K562 (cell line): ENCODE measurements at regions not wholly inside any gene's neighbourhood (a gene's known extent, or its start where the extent isn't known, plus 50 kb on each side); places are given as distances from the start of the nearest gene placed in this dataset.

Source experiments
- ATAC-seq: fragments of 200-7000 bp; cut with Tn5 transposase; 3 replicates; pipeline ENCODE4 v1.9.1; 2020; ENCODE audit warnings: moderate library complexity
- BruUV-seq: library from RNA; stranded (reverse); fragments of 400-500 nt; replicated peaks from 2 replicates; lab custom pipeline; 2021; lab: Mats Ljungman, UMichigan
- CTCF ChIA-PET: fragments of 300-600 bp; formaldehyde crosslinking; extraction: SDS; loops from one replicate; lab custom pipeline; 2021; ENCODE audit warnings: low intra/inter-chr PET ratio; lab: Yijun Ruan, JAX
- POLR2A ChIA-PET: fragments of 300-600, 350-650 bp; sonication (Branson Sonifier 250); formaldehyde crosslinking; extraction: SDS; loops from one replicate; lab custom pipeline; 2021; ENCODE audit warnings: antibody characterized with exemption, inconsistent platforms; lab: Yijun Ruan, JAX
- DNase-seq, 4 experiments: peaks; one replicate each; pipeline versions ENCODE4 v3.0.0 to v3.0.0-alpha.2; 2011 to 2018; ENCODE audit warnings: low spot score in 3 of 4, mixed read lengths in 3 of 4; ENCODE audit errors: extremely low read depth in 1 of 4
- FAIRE-seq: peaks from 2 replicates; lab custom pipeline; 2011; peaks lifted over from hg19 to GRCh38; lab: Jason Lieb, UNC
- H2AFZ ChIP-seq: 2 replicates; pipeline ENCODE4 v1.6.0; 2011; ENCODE audit warnings: low read depth, low read length, control low read depth, inconsistent platforms
- H3K27ac ChIP-seq: fragments of 200-600 bp; 3 replicates; pipeline ENCODE4 v1.8.0; 2011; ENCODE audit warnings: low read depth, mild to moderate bottlenecking, control low read depth, inconsistent platforms, low read length, moderate library complexity, mixed read lengths; ENCODE audit errors: extremely low read depth
- H3K27me3 ChIP-seq, 2 experiments: fragments of 300-600 bp in 1 of 2; 2 replicates in 1 of 2; 3 replicates in 1 of 2; pipeline versions ENCODE4 v1.6.0 to v1.8.0; 2011; ENCODE audit warnings: inconsistent platforms in 2 of 2, low read length in 2 of 2, mild to moderate bottlenecking in 1 of 2, mixed read lengths in 1 of 2, moderate library complexity in 1 of 2; ENCODE audit not compliant: control insufficient read depth in 2 of 2, insufficient read depth in 2 of 2
- H3K36me3 ChIP-seq: fragments of 300-600 bp; 3 replicates; pipeline ENCODE4 v1.8.0; 2011; ENCODE audit warnings: mild to moderate bottlenecking, low read length, inconsistent platforms; ENCODE audit not compliant: control insufficient read depth, insufficient read depth
- H3K4me1 ChIP-seq, 2 experiments: fragments of 200-600 bp in 1 of 2; replicated peaks in 1 of 2; 2 replicates in 1 of 2; 3 replicates in 1 of 2; pipeline versions ENCODE4 v1.5.1 to v1.8.0; 2011; ENCODE audit warnings: inconsistent platforms in 2 of 2, low read length in 2 of 2, mild to moderate bottlenecking in 1 of 2, mixed read lengths in 1 of 2, moderate library complexity in 1 of 2; ENCODE audit not compliant: control insufficient read depth in 2 of 2, insufficient read depth in 2 of 2
- H3K4me2 ChIP-seq: 2 replicates; pipeline ENCODE4 v1.6.1; 2011; ENCODE audit warnings: low read length, control low read depth, inconsistent platforms, mixed read lengths; ENCODE audit not compliant: insufficient read depth
- H3K4me3 ChIP-seq: fragments of 200-600 bp; sonication (generic), shearing (Covaris generic); 2 replicates; pipeline ENCODE4 v1.5.1; 2016; ENCODE audit warnings: control low read depth, inconsistent platforms
- H3K79me2 ChIP-seq: fragments of 200-600 bp; 3 replicates; pipeline ENCODE4 v1.8.0; 2011; ENCODE audit warnings: low read length, inconsistent platforms; ENCODE audit not compliant: control insufficient read depth, insufficient read depth
- H3K9ac ChIP-seq, 2 experiments: 2 replicates each; pipeline versions ENCODE4 v1.6.0 to v1.6.1; 2011; ENCODE audit warnings: low read depth in 2 of 2, low read length in 2 of 2, control low read depth in 1 of 2, inconsistent platforms in 1 of 2, mild to moderate bottlenecking in 1 of 2, mixed read lengths in 1 of 2; ENCODE audit not compliant: insufficient read depth in 1 of 2
- H3K9me1 ChIP-seq: one replicate; pipeline ENCODE4 v1.6.0; 2011; ENCODE audit warnings: inconsistent platforms, mild to moderate bottlenecking, low read length, moderate library complexity; ENCODE audit not compliant: control insufficient read depth, insufficient read depth
- H3K9me3 ChIP-seq: replicated peaks from 2 replicates; pipeline ENCODE4 v1.5.1; 2011; ENCODE audit warnings: low read depth, low read length, inconsistent platforms; ENCODE audit not compliant: control insufficient read depth, insufficient read depth
- H4K20me1 ChIP-seq: replicated peaks from 2 replicates; pipeline ENCODE4 v1.6.1; 2011; ENCODE audit warnings: low read length, inconsistent platforms, mixed read lengths; ENCODE audit not compliant: control insufficient read depth, insufficient read depth
- BCLAF1 ChIP-seq, 2 experiments: fragments of 450-650 bp in 1 of 2; IDR thresholded peaks; 2 replicates each; pipeline ENCODE4 v1.6.1; 2011 to 2017; ENCODE audit warnings: low read depth in 2 of 2, antibody characterized with exemption in 1 of 2, borderline replicate concordance in 1 of 2, low read length in 1 of 2, mild to moderate bottlenecking in 1 of 2, mixed read lengths in 1 of 2; ENCODE audit not compliant: control insufficient read depth in 1 of 2
- ETV5 ChIP-seq: sonication (generic); formaldehyde crosslinking; IDR thresholded peaks from 2 replicates; pipeline ENCODE4 v1.4.0; 2020; ENCODE audit warnings: low read depth, mild to moderate bottlenecking, missing genetic modification reagents
- HBP1 ChIP-seq: fragments of 450-650 bp; formaldehyde crosslinking; IDR thresholded peaks from 2 replicates; pipeline ENCODE4 v1.4.0; 2022; ENCODE audit warnings: missing genetic modification characterization
- JUN ChIP-seq, 2 experiments: sonication (generic) in 1 of 2; formaldehyde crosslinking in 1 of 2; IDR thresholded peaks; 2 replicates each; pipeline versions ENCODE4 v1.6.1 to v1.8.0; 2012 to 2022; ENCODE audit warnings: borderline replicate concordance in 2 of 2, mild to moderate bottlenecking in 2 of 2, improper control_type of control experiment in 1 of 2, low read depth in 1 of 2, low read length in 1 of 2, missing genetic modification reagents in 1 of 2
- RBM14 ChIP-seq: fragments of 200-400 bp; formaldehyde crosslinking; IDR thresholded peaks from 2 replicates; pipeline ENCODE4 v1.6.1; 2018; ENCODE audit warnings: low read depth, mild to moderate bottlenecking, low read length, moderate library complexity, borderline replicate concordance; ENCODE audit not compliant: insufficient read depth
- WGBS: fragments of 100-300 bp; shearing (Covaris generic); methylation state at CpG from one replicate; pipeline ENCODE4 v1.1.6; 2016; ENCODE audit warnings: low coverage, mixed read lengths; ENCODE audit not compliant: insufficient coverage; ENCODE audit errors: missing lambda C conversion rate; 5-methylcytosine and 5-hydroxymethylcytosine counted together
- in situ Hi-C: fragments of 300-500 bp; cut with MboI; formaldehyde crosslinking; loops from 4 replicates; pipeline ENCODE4 v1.15.0; 2018; ENCODE audit warnings: inconsistent platforms, mixed read lengths
- intact Hi-C: fragments of 100-400 bp; cut with micrococcal nuclease; formaldehyde crosslinking; loops from 2 replicates; pipeline ENCODE4 v1.14.2; 2022
- TF ChIP-seq, protein P1 (sequence below): fragments of 200-400 bp; formaldehyde crosslinking; IDR thresholded peaks from 2 replicates; pipeline ENCODE4 v1.6.1; 2017; ENCODE audit warnings: mild to moderate bottlenecking, low read depth, low read length, moderate library complexity
- TF ChIP-seq, protein P2 (sequence below): fragments of 450-650 bp; formaldehyde crosslinking; IDR thresholded peaks from 2 replicates; pipeline ENCODE4 v1.4.0; 2020; ENCODE audit warnings: mild to moderate bottlenecking, mixed read lengths
- TF ChIP-seq, protein P3 (sequence below), 2 experiments: fragments of 250-450 bp in 1 of 2; fragments of 450-650 bp in 1 of 2; sonication (Bioruptor Pico) in 1 of 2; IDR thresholded peaks; 2 replicates each; pipeline versions ENCODE4 v1.6.1 to v1.8.0; 2016 to 2021; ENCODE audit warnings: mild to moderate bottlenecking in 2 of 2, moderate library complexity in 2 of 2, missing compliant biosample characterization in 1 of 2, missing genetic modification characterization in 1 of 2

GRCh38 chr3:148372206-148372875 is 325.4 kb upstream of the AGTR1 start:
- no peaks in the 10 kb centered on the region for H3K9me3 ChIP-seq
- H2AFZ ChIP-seq: no peak overlapping the region
- H3K27ac ChIP-seq: no peak overlapping the region
- in situ Hi-C loops (no loop called here), intact Hi-C loops (no loop called here)
- H3K79me2 ChIP-seq: no peaks in the 10 kb centered on the region
- ATAC-seq: no peak
- no peak for DNase-seq
- no peaks in the 10 kb centered on the region for H3K27me3 ChIP-seq
- no peaks in the 10 kb centered on the region for H3K9me1 ChIP-seq
- H3K4me3 ChIP-seq: no peak overlapping the region
- H3K4me1 ChIP-seq: no peaks in the 10 kb centered on the region
- no TSS peak for BruUV-seq
- no peak overlapping the region for H3K9ac ChIP-seq
- H3K4me2 ChIP-seq: no peak overlapping the region
- WGBS: 0% methylated on average over 2 of the region's 2 CpGs
- H3K36me3 ChIP-seq: no peaks in the 10 kb centered on the region
- TF ChIP-seq, protein P1, sequence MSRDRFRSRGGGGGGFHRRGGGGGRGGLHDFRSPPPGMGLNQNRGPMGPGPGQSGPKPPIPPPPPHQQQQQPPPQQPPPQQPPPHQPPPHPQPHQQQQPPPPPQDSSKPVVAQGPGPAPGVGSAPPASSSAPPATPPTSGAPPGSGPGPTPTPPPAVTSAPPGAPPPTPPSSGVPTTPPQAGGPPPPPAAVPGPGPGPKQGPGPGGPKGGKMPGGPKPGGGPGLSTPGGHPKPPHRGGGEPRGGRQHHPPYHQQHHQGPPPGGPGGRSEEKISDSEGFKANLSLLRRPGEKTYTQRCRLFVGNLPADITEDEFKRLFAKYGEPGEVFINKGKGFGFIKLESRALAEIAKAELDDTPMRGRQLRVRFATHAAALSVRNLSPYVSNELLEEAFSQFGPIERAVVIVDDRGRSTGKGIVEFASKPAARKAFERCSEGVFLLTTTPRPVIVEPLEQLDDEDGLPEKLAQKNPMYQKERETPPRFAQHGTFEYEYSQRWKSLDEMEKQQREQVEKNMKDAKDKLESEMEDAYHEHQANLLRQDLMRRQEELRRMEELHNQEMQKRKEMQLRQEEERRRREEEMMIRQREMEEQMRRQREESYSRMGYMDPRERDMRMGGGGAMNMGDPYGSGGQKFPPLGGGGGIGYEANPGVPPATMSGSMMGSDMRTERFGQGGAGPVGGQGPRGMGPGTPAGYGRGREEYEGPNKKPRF: no peak
- TF ChIP-seq BCLAF1 (IDR thresholded peaks at IDR 0.05; ENCODE audit: borderline replicate concordance in 1 of 2, control insufficient read depth in 1 of 2, low read depth in 2 of 2, low read length in 1 of 2) (no peak), HBP1 (CRISPR knock-in tag) (no peak), RBM14 (no peak), JUN (IDR thresholded peaks at IDR 0.05; ENCODE audit: borderline replicate concordance, low read depth, low read length) (no peak), JUN (CRISPR knock-in tag; IDR thresholded peaks at IDR 0.05; ENCODE audit: borderline replicate concordance) (no peak), ETV5 (CRISPR knock-in tag) (no peak)
- TF ChIP-seq, protein P2, sequence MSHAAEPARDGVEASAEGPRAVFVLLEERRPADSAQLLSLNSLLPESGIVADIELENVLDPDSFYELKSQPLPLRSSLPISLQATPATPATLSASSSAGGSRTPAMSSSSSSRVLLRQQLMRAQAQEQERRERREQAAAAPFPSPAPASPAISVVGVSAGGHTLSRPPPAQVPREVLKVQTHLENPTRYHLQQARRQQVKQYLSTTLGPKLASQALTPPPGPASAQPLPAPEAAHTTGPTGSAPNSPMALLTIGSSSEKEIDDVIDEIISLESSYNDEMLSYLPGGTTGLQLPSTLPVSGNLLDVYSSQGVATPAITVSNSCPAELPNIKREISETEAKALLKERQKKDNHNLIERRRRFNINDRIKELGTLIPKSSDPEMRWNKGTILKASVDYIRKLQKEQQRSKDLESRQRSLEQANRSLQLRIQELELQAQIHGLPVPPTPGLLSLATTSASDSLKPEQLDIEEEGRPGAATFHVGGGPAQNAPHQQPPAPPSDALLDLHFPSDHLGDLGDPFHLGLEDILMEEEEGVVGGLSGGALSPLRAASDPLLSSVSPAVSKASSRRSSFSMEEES (CRISPR knock-in tag): no peak
- TF ChIP-seq, protein P3, sequence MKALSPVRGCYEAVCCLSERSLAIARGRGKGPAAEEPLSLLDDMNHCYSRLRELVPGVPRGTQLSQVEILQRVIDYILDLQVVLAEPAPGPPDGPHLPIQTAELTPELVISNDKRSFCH (CRISPR knock-in tag; IDR thresholded peaks at IDR 0.05): no peak
- TF ChIP-seq, protein P3 (tag; IDR thresholded peaks at IDR 0.05): no peak
- no peak for FAIRE-seq
- CTCF ChIA-PET: no interaction called here
- POLR2A ChIA-PET: no interaction called here
- H4K20me1 ChIP-seq: no peaks in the 10 kb centered on the region
